K562 (cell line): ENCODE measurements at regions not wholly inside any gene's neighbourhood (a gene's known extent, or its start where the extent isn't known, plus 50 kb on each side); places are given as distances from the start of the nearest gene placed in this dataset.

ENCODE experiments used
- ATAC-seq: fragments of 200-7000 bp; cut with Tn5 transposase; 3 replicates; pipeline ENCODE4 v1.9.1; 2020; ENCODE audit warnings: moderate library complexity
- BruUV-seq: library from RNA; stranded (reverse); fragments of 400-500 nt; replicated peaks from 2 replicates; lab custom pipeline; 2021; lab: Mats Ljungman, UMichigan
- CTCF ChIA-PET: fragments of 300-600 bp; formaldehyde crosslinking; extraction: SDS; loops from one replicate; lab custom pipeline; 2021; ENCODE audit warnings: low intra/inter-chr PET ratio; lab: Yijun Ruan, JAX
- POLR2A ChIA-PET: fragments of 300-600, 350-650 bp; sonication (Branson Sonifier 250); formaldehyde crosslinking; extraction: SDS; loops from one replicate; lab custom pipeline; 2021; ENCODE audit warnings: antibody characterized with exemption, inconsistent platforms; lab: Yijun Ruan, JAX
- DNase-seq, 4 experiments: peaks; one replicate each; pipeline versions ENCODE4 v3.0.0 to v3.0.0-alpha.2; 2011 to 2018; ENCODE audit warnings: low spot score in 3 of 4, mixed read lengths in 3 of 4; ENCODE audit errors: extremely low read depth in 1 of 4
- FAIRE-seq: peaks from 2 replicates; lab custom pipeline; 2011; peaks lifted over from hg19 to GRCh38; lab: Jason Lieb, UNC
- H2AFZ ChIP-seq: 2 replicates; pipeline ENCODE4 v1.6.0; 2011; ENCODE audit warnings: low read depth, low read length, control low read depth, inconsistent platforms
- H3K27ac ChIP-seq: fragments of 200-600 bp; 3 replicates; pipeline ENCODE4 v1.8.0; 2011; ENCODE audit warnings: low read depth, mild to moderate bottlenecking, control low read depth, inconsistent platforms, low read length, moderate library complexity, mixed read lengths; ENCODE audit errors: extremely low read depth
- H3K27me3 ChIP-seq, 2 experiments: fragments of 300-600 bp in 1 of 2; 2 replicates in 1 of 2; 3 replicates in 1 of 2; pipeline versions ENCODE4 v1.6.0 to v1.8.0; 2011; ENCODE audit warnings: inconsistent platforms in 2 of 2, low read length in 2 of 2, mild to moderate bottlenecking in 1 of 2, mixed read lengths in 1 of 2, moderate library complexity in 1 of 2; ENCODE audit not compliant: control insufficient read depth in 2 of 2, insufficient read depth in 2 of 2
- H3K36me3 ChIP-seq: fragments of 300-600 bp; 3 replicates; pipeline ENCODE4 v1.8.0; 2011; ENCODE audit warnings: mild to moderate bottlenecking, low read length, inconsistent platforms; ENCODE audit not compliant: control insufficient read depth, insufficient read depth
- H3K4me1 ChIP-seq, 2 experiments: fragments of 200-600 bp in 1 of 2; replicated peaks in 1 of 2; 2 replicates in 1 of 2; 3 replicates in 1 of 2; pipeline versions ENCODE4 v1.5.1 to v1.8.0; 2011; ENCODE audit warnings: inconsistent platforms in 2 of 2, low read length in 2 of 2, mild to moderate bottlenecking in 1 of 2, mixed read lengths in 1 of 2, moderate library complexity in 1 of 2; ENCODE audit not compliant: control insufficient read depth in 2 of 2, insufficient read depth in 2 of 2
- H3K4me2 ChIP-seq: 2 replicates; pipeline ENCODE4 v1.6.1; 2011; ENCODE audit warnings: low read length, control low read depth, inconsistent platforms, mixed read lengths; ENCODE audit not compliant: insufficient read depth
- H3K4me3 ChIP-seq: fragments of 200-600 bp; sonication (generic), shearing (Covaris generic); 2 replicates; pipeline ENCODE4 v1.5.1; 2016; ENCODE audit warnings: control low read depth, inconsistent platforms
- H3K79me2 ChIP-seq: fragments of 200-600 bp; 3 replicates; pipeline ENCODE4 v1.8.0; 2011; ENCODE audit warnings: low read length, inconsistent platforms; ENCODE audit not compliant: control insufficient read depth, insufficient read depth
- H3K9ac ChIP-seq, 2 experiments: 2 replicates each; pipeline versions ENCODE4 v1.6.0 to v1.6.1; 2011; ENCODE audit warnings: low read depth in 2 of 2, low read length in 2 of 2, control low read depth in 1 of 2, inconsistent platforms in 1 of 2, mild to moderate bottlenecking in 1 of 2, mixed read lengths in 1 of 2; ENCODE audit not compliant: insufficient read depth in 1 of 2
- H3K9me1 ChIP-seq: one replicate; pipeline ENCODE4 v1.6.0; 2011; ENCODE audit warnings: inconsistent platforms, mild to moderate bottlenecking, low read length, moderate library complexity; ENCODE audit not compliant: control insufficient read depth, insufficient read depth
- H3K9me3 ChIP-seq: replicated peaks from 2 replicates; pipeline ENCODE4 v1.5.1; 2011; ENCODE audit warnings: low read depth, low read length, inconsistent platforms; ENCODE audit not compliant: control insufficient read depth, insufficient read depth
- H4K20me1 ChIP-seq: replicated peaks from 2 replicates; pipeline ENCODE4 v1.6.1; 2011; ENCODE audit warnings: low read length, inconsistent platforms, mixed read lengths; ENCODE audit not compliant: control insufficient read depth, insufficient read depth
- CEBPB ChIP-seq: fragments of 450-650 bp; IDR thresholded peaks from 2 replicates; pipeline ENCODE4 v1.6.1; 2016; ENCODE audit warnings: missing genetic modification characterization, missing compliant biosample characterization
- FIP1L1 ChIP-seq: fragments of 200-400 bp; formaldehyde crosslinking; IDR thresholded peaks from 2 replicates; pipeline ENCODE4 v1.6.1; 2018; ENCODE audit warnings: mild to moderate bottlenecking, low read depth, low read length; ENCODE audit not compliant: poor library complexity, severe bottlenecking
- MAZ ChIP-seq, 2 experiments: fragments of 450-650 bp in 1 of 2; sonication (generic) in 1 of 2; formaldehyde crosslinking; IDR thresholded peaks in 1 of 2; conservative IDR thresholded peaks in 1 of 2; 2 replicates each; pipeline versions ENCODE4 v1.4.0 to v1.5.0; 2020; ENCODE audit warnings: mild to moderate bottlenecking in 1 of 2, missing genetic modification reagents in 1 of 2
- NUFIP1 ChIP-seq: fragments of 450-650 bp; IDR thresholded peaks from 2 replicates; pipeline ENCODE4 v1.6.1; 2018; ENCODE audit not compliant: partially characterized antibody
- TFE3 ChIP-seq: fragments of 450-650 bp; formaldehyde crosslinking; IDR thresholded peaks from 2 replicates; pipeline ENCODE4 v1.4.0; 2020; ENCODE audit warnings: mild to moderate bottlenecking, mixed read lengths
- ZBTB49 ChIP-seq: sonication (generic); formaldehyde crosslinking; IDR thresholded peaks from 2 replicates; pipeline ENCODE4 v1.8.0; 2022; ENCODE audit warnings: missing genetic modification reagents, mild to moderate bottlenecking, borderline replicate concordance
- WGBS: fragments of 100-300 bp; shearing (Covaris generic); methylation state at CpG from one replicate; pipeline ENCODE4 v1.1.6; 2016; ENCODE audit warnings: low coverage, mixed read lengths; ENCODE audit not compliant: insufficient coverage; ENCODE audit errors: missing lambda C conversion rate; 5-methylcytosine and 5-hydroxymethylcytosine counted together
- in situ Hi-C: fragments of 300-500 bp; cut with MboI; formaldehyde crosslinking; loops from 4 replicates; pipeline ENCODE4 v1.15.0; 2018; ENCODE audit warnings: inconsistent platforms, mixed read lengths
- intact Hi-C: fragments of 100-400 bp; cut with micrococcal nuclease; formaldehyde crosslinking; loops from 2 replicates; pipeline ENCODE4 v1.14.2; 2022
- TF ChIP-seq, protein P1 (sequence below): fragments of 450-650 bp; formaldehyde crosslinking; IDR thresholded peaks from 2 replicates; pipeline ENCODE4 v1.4.0; 2020; ENCODE audit warnings: mild to moderate bottlenecking, moderate library complexity
- TF ChIP-seq, protein P2 (sequence below): fragments of 250-450 bp; sonication (Bioruptor Pico); IDR thresholded peaks from 2 replicates; pipeline ENCODE4 v1.4.0; 2020; ENCODE audit warnings: mild to moderate bottlenecking, moderate library complexity
- TF ChIP-seq, protein P3 (sequence below): fragments of 250-450 bp; sonication (Bioruptor Pico); IDR thresholded peaks from 2 replicates; pipeline ENCODE4 v1.5.0; 2020; ENCODE audit warnings: mild to moderate bottlenecking, borderline replicate concordance

DNA sequence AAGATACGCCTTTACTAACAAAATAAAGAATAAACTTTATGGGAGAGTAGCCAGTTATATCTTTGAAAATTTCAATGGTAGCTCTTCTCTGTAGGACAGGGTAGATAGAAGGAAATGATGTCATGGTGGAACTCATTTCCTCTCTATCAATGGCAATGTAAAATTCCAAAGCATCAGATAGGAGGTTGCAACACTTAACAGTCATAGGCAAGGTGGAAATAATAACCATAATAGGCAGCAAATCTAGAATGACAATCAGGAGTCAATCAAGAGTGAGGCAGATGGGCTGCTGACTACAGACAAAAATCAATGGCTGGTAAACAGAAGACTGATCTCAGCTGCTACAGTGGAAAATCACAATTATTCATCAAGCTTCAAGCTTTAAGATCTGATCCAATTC is 53.9 kb upstream of the TET2 start (continued):
- TF ChIP-seq ZBTB49 (CRISPR knock-in tag) (no peak), FIP1L1 (no peak), TFE3 (no peak)
- TF ChIP-seq, protein P1, sequence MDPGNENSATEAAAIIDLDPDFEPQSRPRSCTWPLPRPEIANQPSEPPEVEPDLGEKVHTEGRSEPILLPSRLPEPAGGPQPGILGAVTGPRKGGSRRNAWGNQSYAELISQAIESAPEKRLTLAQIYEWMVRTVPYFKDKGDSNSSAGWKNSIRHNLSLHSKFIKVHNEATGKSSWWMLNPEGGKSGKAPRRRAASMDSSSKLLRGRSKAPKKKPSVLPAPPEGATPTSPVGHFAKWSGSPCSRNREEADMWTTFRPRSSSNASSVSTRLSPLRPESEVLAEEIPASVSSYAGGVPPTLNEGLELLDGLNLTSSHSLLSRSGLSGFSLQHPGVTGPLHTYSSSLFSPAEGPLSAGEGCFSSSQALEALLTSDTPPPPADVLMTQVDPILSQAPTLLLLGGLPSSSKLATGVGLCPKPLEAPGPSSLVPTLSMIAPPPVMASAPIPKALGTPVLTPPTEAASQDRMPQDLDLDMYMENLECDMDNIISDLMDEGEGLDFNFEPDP (CRISPR knock-in tag) = no peak

DNA sequence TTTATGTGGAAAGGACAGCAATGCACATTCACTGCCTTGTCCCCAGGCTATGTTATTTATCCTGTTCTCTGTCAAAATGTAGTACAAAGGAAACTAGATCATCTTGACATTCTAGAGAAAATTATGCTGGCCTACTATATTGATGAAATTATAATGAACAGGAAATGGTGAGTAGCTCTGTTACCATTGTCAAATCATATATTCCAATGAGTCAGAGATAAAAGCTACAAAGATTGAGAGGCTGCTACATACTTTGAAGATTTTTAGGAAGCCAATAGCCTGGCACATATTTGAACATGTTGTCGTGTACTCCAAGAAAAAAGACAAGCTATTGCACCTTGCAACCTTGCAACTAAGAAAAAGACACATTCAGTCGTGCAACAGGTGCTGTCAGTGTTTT is 52.7 kb upstream of the TET2 start:
- FAIRE-seq (no peak), ATAC-seq (no peak), DNase-seq (no peak)
- Histone ChIP-seq H3K27me3 (no peaks in the 10 kb centered on the region), H3K79me2 (no peaks in the 10 kb centered on the region), H3K4me3 (no peak overlapping the region), H2AFZ (no peak overlapping the region), H3K9me3 (no peaks in the 10 kb centered on the region), H3K36me3 (no peaks in the 10 kb centered on the region), H3K4me1 (no peaks in the 10 kb centered on the region), H3K9ac (no peak overlapping the region), H3K27ac (no peak overlapping the region), H4K20me1 (no peaks in the 10 kb centered on the region), H3K4me2 (no peak overlapping the region), H3K9me1 (no peaks in the 10 kb centered on the region)
- TF ChIP-seq MAZ (CRISPR knock-in tag; conservative IDR thresholded peaks at IDR 0.05 in 1 of 2, IDR thresholded peaks at IDR 0.05 in 1 of 2) (no peak), CEBPB (tag) (no peak), NUFIP1 (no peak)
- TF ChIP-seq, protein P2, sequence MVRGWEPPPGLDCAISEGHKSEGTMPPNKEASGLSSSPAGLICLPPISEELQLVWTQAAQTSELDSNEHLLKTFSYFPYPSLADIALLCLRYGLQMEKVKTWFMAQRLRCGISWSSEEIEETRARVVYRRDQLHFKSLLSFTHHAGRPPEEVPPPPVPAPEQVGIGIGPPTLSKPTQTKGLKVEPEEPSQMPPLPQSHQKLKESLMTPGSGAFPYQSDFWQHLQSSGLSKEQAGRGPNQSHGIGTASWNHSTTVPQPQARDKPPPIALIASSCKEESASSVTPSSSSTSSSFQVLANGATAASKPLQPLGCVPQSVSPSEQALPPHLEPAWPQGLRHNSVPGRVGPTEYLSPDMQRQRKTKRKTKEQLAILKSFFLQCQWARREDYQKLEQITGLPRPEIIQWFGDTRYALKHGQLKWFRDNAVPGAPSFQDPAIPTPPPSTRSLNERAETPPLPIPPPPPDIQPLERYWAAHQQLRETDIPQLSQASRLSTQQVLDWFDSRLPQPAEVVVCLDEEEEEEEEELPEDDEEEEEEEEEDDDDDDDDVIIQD (CRISPR knock-in tag) = no peak
- TF ChIP-seq, protein P3, sequence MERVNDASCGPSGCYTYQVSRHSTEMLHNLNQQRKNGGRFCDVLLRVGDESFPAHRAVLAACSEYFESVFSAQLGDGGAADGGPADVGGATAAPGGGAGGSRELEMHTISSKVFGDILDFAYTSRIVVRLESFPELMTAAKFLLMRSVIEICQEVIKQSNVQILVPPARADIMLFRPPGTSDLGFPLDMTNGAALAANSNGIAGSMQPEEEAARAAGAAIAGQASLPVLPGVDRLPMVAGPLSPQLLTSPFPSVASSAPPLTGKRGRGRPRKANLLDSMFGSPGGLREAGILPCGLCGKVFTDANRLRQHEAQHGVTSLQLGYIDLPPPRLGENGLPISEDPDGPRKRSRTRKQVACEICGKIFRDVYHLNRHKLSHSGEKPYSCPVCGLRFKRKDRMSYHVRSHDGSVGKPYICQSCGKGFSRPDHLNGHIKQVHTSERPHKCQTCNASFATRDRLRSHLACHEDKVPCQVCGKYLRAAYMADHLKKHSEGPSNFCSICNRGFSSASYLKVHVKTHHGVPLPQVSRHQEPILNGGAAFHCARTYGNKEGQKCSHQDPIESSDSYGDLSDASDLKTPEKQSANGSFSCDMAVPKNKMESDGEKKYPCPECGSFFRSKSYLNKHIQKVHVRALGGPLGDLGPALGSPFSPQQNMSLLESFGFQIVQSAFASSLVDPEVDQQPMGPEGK (CRISPR knock-in tag) = no peak
- CTCF ChIA-PET = no interaction called here
- POLR2A ChIA-PET = interaction anchor here (0.7 kb wide), 1 partner anchor 53 kb away, joined by 3 read pairs; no protein-coding TSS in a partner anchor
- intact Hi-C loops (no loop called here), in situ Hi-C loops (no loop called here)
- BruUV-seq = no TSS peak
- WGBS = 0% methylated on average over 2 of the region's 2 CpGs
